WERI-Rb-1 (cell line): ENCODE measurements at regions not wholly inside any gene's neighbourhood (a gene's known extent, or its start where the extent isn't known, plus 50 kb on each side); places are given as distances from the start of the nearest gene placed in this dataset.

Experiments used
- DNase-seq: peaks from one replicate; pipeline ENCODE4 v3.0.0-alpha.2; 2020
- H3K27ac ChIP-seq: fragments of 250-450 bp; sonication (Bioruptor Pico); 2 replicates; pipeline ENCODE4 v1.5.1; 2020; ENCODE audit warnings: mild to moderate bottlenecking, moderate library complexity
- H3K27me3 ChIP-seq: fragments of 250-450 bp; sonication (Bioruptor Pico); 2 replicates; pipeline ENCODE4 v1.5.1; 2021; ENCODE audit warnings: mild to moderate bottlenecking, low read depth, moderate library complexity; ENCODE audit not compliant: insufficient read depth, severe bottlenecking
- H3K36me3 ChIP-seq: fragments of 250-450 bp; sonication (Bioruptor Pico); 2 replicates; pipeline ENCODE4 v1.5.1; 2020; ENCODE audit warnings: mild to moderate bottlenecking, moderate library complexity
- H3K4me3 ChIP-seq: 2 replicates; pipeline ENCODE4 v1.5.1; 2011; ENCODE audit warnings: low read depth, mild to moderate bottlenecking, control low read depth, low read length
- H3K9me3 ChIP-seq: fragments of 250-450 bp; sonication (Bioruptor Pico); 2 replicates; pipeline ENCODE4 v1.5.1; 2021; ENCODE audit warnings: mild to moderate bottlenecking, moderate library complexity; ENCODE audit not compliant: severe bottlenecking
- CTCF ChIP-seq: IDR thresholded peaks from 2 replicates; pipeline ENCODE4 v1.5.1; 2011; ENCODE audit warnings: low read depth, mild to moderate bottlenecking, control low read depth, inconsistent platforms, low read length

- no peak overlapping the region for H3K4me3 ChIP-seq
- DNase-seq, result no peak
- no peaks in the 10 kb centered on the region for H3K27me3 ChIP-seq
- no peak overlapping the region for H3K27ac ChIP-seq
- H3K36me3 ChIP-seq, result no peaks in the 10 kb centered on the region
- no peaks in the 10 kb centered on the region for H3K9me3 ChIP-seq
- no peak for TF ChIP-seq CTCF
These were observed 145.9 kb upstream of the POU1F1 start for GRCh38 chr3:87422333-87422732.

GRCh38 chr3:87420171-87420570 lies 143.8 kb upstream of the POU1F1 start:
- H3K27me3 ChIP-seq, result no peaks in the 10 kb centered on the region
- no peaks in the 10 kb centered on the region for H3K36me3 ChIP-seq
- no peak overlapping the region for H3K27ac ChIP-seq
- H3K9me3 ChIP-seq, result no peaks in the 10 kb centered on the region
- no peak overlapping the region for H3K4me3 ChIP-seq
- no peak for DNase-seq
- TF ChIP-seq CTCF, result no peak

- Histone ChIP-seq H3K27ac (no peak overlapping the region), H3K27me3 (no peaks in the 10 kb centered on the region), H3K9me3 (no peaks in the 10 kb centered on the region), H3K4me3 (no peak overlapping the region), H3K36me3 (no peaks in the 10 kb centered on the region)
- TF ChIP-seq CTCF, result no peak
- no peak for DNase-seq
These were observed 137.9 kb upstream of the POU1F1 start for GRCh38 chr3:87414271-87414670.

- no peak overlapping the region for H3K27ac ChIP-seq
- no peak overlapping the region for H3K4me3 ChIP-seq
- H3K9me3 ChIP-seq, result no peaks in the 10 kb centered on the region
- DNase-seq, result no peak
- no peaks in the 10 kb centered on the region for H3K36me3 ChIP-seq
- no peak for TF ChIP-seq CTCF
- no peaks in the 10 kb centered on the region for H3K27me3 ChIP-seq
These were observed 137.4 kb upstream of the POU1F1 start for GRCh38 chr3:87413814-87414213.

GRCh38 chr3:87410110-87410509 lies 133.7 kb upstream of the POU1F1 start:
- TF ChIP-seq CTCF, result no peak
- Histone ChIP-seq H3K27me3 (no peaks in the 10 kb centered on the region), H3K9me3 (no peaks in the 10 kb centered on the region), H3K36me3 (no peaks in the 10 kb centered on the region), H3K27ac (no peak overlapping the region), H3K4me3 (no peak overlapping the region)
- no peak for DNase-seq

GRCh38 chr3:87398168-87398801 lies 121.9 kb upstream of the POU1F1 start:
- Histone ChIP-seq H3K4me3 (no peak overlapping the region), H3K9me3 (no peaks in the 10 kb centered on the region), H3K27ac (no peak overlapping the region), H3K36me3 (no peaks in the 10 kb centered on the region), H3K27me3 (no peaks in the 10 kb centered on the region)
- no peak for DNase-seq
- no peak for TF ChIP-seq CTCF
